OCI-LY3 (cell line): ENCODE measurements at regions not wholly inside any gene's neighbourhood (a gene's known extent, or its start where the extent isn't known, plus 50 kb on each side); places are given as distances from the start of the nearest gene placed in this dataset.

Experiments
- H2AFZ ChIP-seq: fragments of 200-600, 300-600 bp; shearing (Covaris generic); 2 replicates; pipeline ENCODE4 v1.6.0; 2014; ENCODE audit warnings: antibody characterized with exemption, low read depth, low read length
- H3K27ac ChIP-seq: fragments of 200-600, 300-600 bp; sonication (generic); 2 replicates; pipeline ENCODE4 v1.5.1; 2014; ENCODE audit warnings: mild to moderate bottlenecking, low read length, moderate library complexity, mixed read lengths
- H3K27me3 ChIP-seq: fragments of 200-600, 300-600 bp; sonication (generic); 2 replicates; pipeline ENCODE4 v1.6.1; 2014; ENCODE audit warnings: low read depth, low read length, mixed read lengths
- H3K36me3 ChIP-seq: fragments of 200-600, 300-600 bp; sonication (generic); replicated peaks from 2 replicates; pipeline ENCODE3; 2014; ENCODE audit warnings: low read depth, low read length, mixed read lengths
- H3K4me1 ChIP-seq: fragments of 300-600, 200-600 bp; sonication (generic); 2 replicates; pipeline ENCODE4 v1.6.1; 2014; ENCODE audit warnings: low read length, mixed read lengths
- H3K4me2 ChIP-seq: fragments of 200-600, 300-600 bp; sonication (generic); 2 replicates; pipeline ENCODE4 v1.6.1; 2014; ENCODE audit warnings: low read length, mixed read lengths
- H3K4me3 ChIP-seq: fragments of 300-600, 200-600 bp; sonication (generic); 2 replicates; pipeline ENCODE4 v1.5.1; 2014; ENCODE audit warnings: antibody characterized with exemption, mild to moderate bottlenecking, low read length, moderate library complexity
- H3K79me2 ChIP-seq: fragments of 300-600, 200-600 bp; shearing (Covaris generic); 2 replicates; pipeline ENCODE4 v1.6.1; 2014; ENCODE audit warnings: mild to moderate bottlenecking, low read length, mixed read lengths
- H3K9ac ChIP-seq: fragments of 300-600, 200-600 bp; shearing (Covaris generic); 2 replicates; pipeline ENCODE4 v1.6.0; 2014; ENCODE audit warnings: mild to moderate bottlenecking, low read length, moderate library complexity
- H3K9me3 ChIP-seq: fragments of 200-600, 300-600 bp; shearing (Covaris generic); 2 replicates; pipeline ENCODE4 v1.6.1; 2014; ENCODE audit warnings: low read length, mixed read lengths; ENCODE audit not compliant: insufficient read depth
- H4K20me1 ChIP-seq: fragments of 200-600, 300-600 bp; sonication (generic); 2 replicates; pipeline ENCODE4 v1.6.1; 2016; ENCODE audit warnings: low read length, mixed read lengths; ENCODE audit not compliant: insufficient read depth
- CTCF ChIP-seq: fragments of 200-600, 300-600 bp; sonication (generic); IDR thresholded peaks from 2 replicates; pipeline ENCODE4 v1.5.1; 2014; ENCODE audit warnings: antibody characterized with exemption, low read length, low read depth
- EZH2phosphoT487 ChIP-seq: fragments of 200-600 bp; shearing (Covaris generic); IDR thresholded peaks from 2 replicates; pipeline ENCODE4 v1.6.1; 2018; ENCODE audit warnings: antibody characterized with exemption, mixed run types, low read depth

- Histone ChIP-seq H4K20me1 (no peaks in the 10 kb centered on the region), H2AFZ (no peak overlapping the region), H3K27me3 (no peaks in the 10 kb centered on the region), H3K79me2 (no peaks in the 10 kb centered on the region), H3K36me3 (no peaks in the 10 kb centered on the region), H3K4me1 (no peaks in the 10 kb centered on the region), H3K9me3 (no peaks in the 10 kb centered on the region), H3K27ac (no peak overlapping the region), H3K9ac (no peak overlapping the region), H3K4me3 (no peak overlapping the region), H3K4me2 (no peak overlapping the region)
- TF ChIP-seq CTCF, result no peak
- no peak for TF ChIP-seq EZH2phosphoT487
Measured at GRCh38 chr9:118784033-118784432, 585.2 kb downstream of the BRINP1 start.

GRCh38 chr9:118785456-118785855 lies 583.8 kb downstream of the BRINP1 start:
- H3K36me3 ChIP-seq, result no peaks in the 10 kb centered on the region
- no peak overlapping the region for H3K4me2 ChIP-seq
- H2AFZ ChIP-seq, result no peak overlapping the region
- H3K27ac ChIP-seq, result no peak overlapping the region
- no peak overlapping the region for H3K9ac ChIP-seq
- H3K4me1 ChIP-seq, result no peaks in the 10 kb centered on the region
- H3K27me3 ChIP-seq, result no peaks in the 10 kb centered on the region
- no peaks in the 10 kb centered on the region for H4K20me1 ChIP-seq
- H3K9me3 ChIP-seq, result no peaks in the 10 kb centered on the region
- TF ChIP-seq EZH2phosphoT487 (no peak), CTCF (no peak)
- no peak overlapping the region for H3K4me3 ChIP-seq
- H3K79me2 ChIP-seq, result no peaks in the 10 kb centered on the region

DNA sequence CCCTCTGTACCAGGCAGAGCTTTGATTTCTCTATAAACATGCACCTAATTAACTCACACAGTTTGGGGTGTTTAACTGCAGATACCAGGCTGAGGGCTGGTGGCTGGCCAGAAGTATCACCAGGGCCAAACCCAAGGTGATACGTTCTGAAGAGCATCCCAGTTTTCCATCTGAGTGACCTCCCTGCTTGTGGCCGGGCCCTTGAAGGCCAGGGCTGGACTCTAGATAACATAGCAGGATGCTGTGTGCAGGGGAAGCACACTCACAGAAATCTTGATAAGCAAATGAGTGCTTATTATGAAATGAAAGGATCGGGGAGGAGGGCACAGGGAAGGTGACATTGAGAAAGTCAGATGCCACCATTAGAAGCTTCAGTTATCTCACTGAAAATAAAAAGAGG lies 582.4 kb downstream of the BRINP1 start:
- Histone ChIP-seq H3K27me3 (no peaks in the 10 kb centered on the region), H4K20me1 (no peaks in the 10 kb centered on the region), H3K79me2 (no peaks in the 10 kb centered on the region), H3K36me3 (no peaks in the 10 kb centered on the region), H3K4me2 (no peak overlapping the region), H3K4me3 (no peak overlapping the region), H3K9ac (no peak overlapping the region), H2AFZ (no peak overlapping the region), H3K4me1 (no peaks in the 10 kb centered on the region), H3K9me3 (no peaks in the 10 kb centered on the region), H3K27ac (no peak overlapping the region)
- TF ChIP-seq CTCF (no peak), EZH2phosphoT487 (no peak)

DNA sequence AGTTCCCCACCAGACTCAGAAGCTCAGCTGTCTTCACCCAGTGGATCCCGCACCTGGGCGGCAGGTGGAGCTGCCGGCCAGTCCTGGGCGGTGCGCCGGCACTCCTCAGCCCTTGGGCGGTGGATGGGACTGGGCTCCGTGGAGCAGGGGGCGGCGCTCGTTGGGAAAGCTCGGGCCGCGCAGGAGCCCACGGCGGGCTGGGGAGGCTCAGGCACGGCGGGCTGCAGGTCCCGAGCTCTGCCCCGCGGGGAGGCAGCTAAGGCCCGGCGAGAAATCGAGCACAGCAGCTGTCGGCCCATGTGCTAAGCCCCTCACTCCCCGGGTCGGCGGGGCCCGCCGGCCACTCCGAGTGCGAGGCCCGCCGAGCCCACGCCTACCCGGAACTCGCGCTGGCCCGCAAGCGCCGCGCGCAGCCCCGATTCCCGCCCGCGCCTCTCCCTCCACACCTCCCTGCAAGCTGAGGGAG lies 560.0 kb downstream of the BRINP1 start:
- Histone ChIP-seq H4K20me1 (no peaks in the 10 kb centered on the region), H3K4me1 (no peaks in the 10 kb centered on the region), H3K4me3 (no peak overlapping the region), H3K27me3 (no peaks in the 10 kb centered on the region), H2AFZ (no peak overlapping the region), H3K36me3 (no peaks in the 10 kb centered on the region), H3K27ac (no peak overlapping the region), H3K9me3 (no peaks in the 10 kb centered on the region), H3K4me2 (no peak overlapping the region), H3K9ac (no peak overlapping the region), H3K79me2 (no peaks in the 10 kb centered on the region)
- no peak for TF ChIP-seq EZH2phosphoT487
- no peak for TF ChIP-seq CTCF
